SK-N-SH (cell line): ENCODE measurements at regions not wholly inside any gene's neighbourhood (a gene's known extent, or its start where the extent isn't known, plus 50 kb on each side); places are given as distances from the start of the nearest gene placed in this dataset.

Experiments
- CTCF ChIA-PET: fragments of 300-600, 350-600 bp; formaldehyde crosslinking; extraction: SDS; loops from one replicate; lab custom pipeline; 2021; lab: Yijun Ruan, JAX
- POLR2A ChIA-PET: fragments of 350-600 bp; sonication (Branson Sonifier 250); formaldehyde crosslinking; extraction: SDS; loops from one replicate; lab custom pipeline; 2020; ENCODE audit warnings: antibody characterized with exemption, inconsistent platforms; lab: Yijun Ruan, JAX
- DNase-seq: peaks from one replicate; pipeline ENCODE4 v3.0.0; 2012
- H2AFZ ChIP-seq: fragments of 200-600 bp; sonication (generic); 2 replicates; pipeline ENCODE4 v1.8.1; 2016; ENCODE audit warnings: antibody characterized with exemption, mild to moderate bottlenecking, low read depth
- H3F3A ChIP-seq: fragments of 200-600 bp; sonication (generic); replicated peaks from 2 replicates; pipeline ENCODE3; 2016; ENCODE audit warnings: antibody characterized with exemption, mild to moderate bottlenecking; ENCODE audit not compliant: insufficient read depth
- H3K27ac ChIP-seq, 2 experiments: fragments of 200-500 bp in 1 of 2; fragments of 200-600 bp in 1 of 2; sonication (Bioruptor generic) in 1 of 2; sonication (generic), shearing (Covaris generic) in 1 of 2; 2 replicates each; pipeline versions ENCODE4 v1.5.1 to v1.6.1; 2014 to 2016; ENCODE audit warnings: low read depth in 2 of 2, inconsistent platforms in 1 of 2, low read length in 1 of 2, mild to moderate bottlenecking in 1 of 2, mixed read lengths in 1 of 2
- H3K27me3 ChIP-seq: fragments of 200-600 bp; sonication (generic), shearing (Covaris generic); 2 replicates; pipeline ENCODE4 v1.6.1; 2016; ENCODE audit warnings: mixed run types; ENCODE audit not compliant: insufficient read depth
- H3K36me3 ChIP-seq, 2 experiments: fragments of 200-500 bp in 1 of 2; fragments of 200-600 bp in 1 of 2; sonication (Bioruptor generic) in 1 of 2; sonication (generic) in 1 of 2; replicated peaks in 1 of 2; 2 replicates each; pipeline versions ENCODE3 to v1.5.1; 2014 to 2016; ENCODE audit warnings: low read length in 1 of 2, mild to moderate bottlenecking in 1 of 2; ENCODE audit not compliant: insufficient read depth in 2 of 2, control insufficient read depth in 1 of 2
- H3K4me1 ChIP-seq, 2 experiments: fragments of 200-500 bp in 1 of 2; fragments of 200-600 bp in 1 of 2; sonication (Bioruptor generic) in 1 of 2; sonication (generic), shearing (Covaris generic) in 1 of 2; 2 replicates each; pipeline versions ENCODE4 v1.5.1 to v1.6.1; 2014 to 2016; ENCODE audit warnings: low read depth in 1 of 2, low read length in 1 of 2, mixed run types in 1 of 2; ENCODE audit not compliant: insufficient read depth in 2 of 2, control insufficient read depth in 1 of 2
- H3K4me2 ChIP-seq: fragments of 200-600 bp; sonication (generic), shearing (Covaris generic); 2 replicates; pipeline ENCODE4 v1.6.1; 2017; ENCODE audit warnings: mixed run types
- H3K4me3 ChIP-seq, 2 experiments: fragments of 200-500 bp in 1 of 2; fragments of 200-600 bp in 1 of 2; sonication (Bioruptor generic) in 1 of 2; sonication (generic), shearing (Covaris generic) in 1 of 2; 2 replicates each; pipeline versions ENCODE4 v1.5.1 to v1.8.1; 2014 to 2016; ENCODE audit warnings: low read depth in 2 of 2, inconsistent platforms in 1 of 2, low read length in 1 of 2, mild to moderate bottlenecking in 1 of 2, mixed read lengths in 1 of 2, moderate library complexity in 1 of 2
- H3K79me2 ChIP-seq: fragments of 200-600 bp; sonication (generic); 2 replicates; pipeline ENCODE4 v1.8.1; 2017; ENCODE audit warnings: mild to moderate bottlenecking; ENCODE audit not compliant: insufficient read depth
- H3K9ac ChIP-seq: fragments of 200-600 bp; sonication (generic); 2 replicates; pipeline ENCODE4 v1.6.1; 2017; ENCODE audit warnings: mixed run types
- H3K9me2 ChIP-seq: fragments of 200-600 bp; sonication (generic); 2 replicates; pipeline ENCODE4 v1.6.1; 2017; ENCODE audit warnings: mixed run types
- H3K9me3 ChIP-seq: fragments of 200-600 bp; sonication (generic); 2 replicates; pipeline ENCODE4 v1.6.1; 2017; ENCODE audit warnings: mixed run types, mild to moderate bottlenecking, moderate library complexity
- H4K20me1 ChIP-seq: fragments of 200-600 bp; sonication (generic); 2 replicates; pipeline ENCODE4 v1.6.1; 2017; ENCODE audit warnings: mild to moderate bottlenecking, mixed run types; ENCODE audit not compliant: insufficient read depth
- FOSL2 ChIP-seq: IDR thresholded peaks from 2 replicates; pipeline ENCODE4 v1.4.0; 2012; ENCODE audit warnings: low read depth, mild to moderate bottlenecking, moderate library complexity, borderline replicate concordance
- FOXJ3 ChIP-seq: sonication (generic); formaldehyde crosslinking; IDR thresholded peaks from 2 replicates; pipeline ENCODE4 v1.5.1; 2020; ENCODE audit warnings: mild to moderate bottlenecking, missing genetic modification reagents
- MAX ChIP-seq: IDR thresholded peaks from 2 replicates; pipeline ENCODE4 v1.4.0; 2012; ENCODE audit warnings: low read depth
- NFIC ChIP-seq: IDR thresholded peaks from 2 replicates; pipeline ENCODE4 v1.4.0; 2012; ENCODE audit warnings: borderline replicate concordance
- YY1 ChIP-seq: IDR thresholded peaks from 2 replicates; pipeline ENCODE4 v1.4.0; 2012; ENCODE audit warnings: low read depth, mild to moderate bottlenecking
- WGBS: methylation state at CpG from one replicate; pipeline ENCODE4 v1.1.6; 2017; ENCODE audit warnings: low lambda C conversion rate; 5-methylcytosine and 5-hydroxymethylcytosine counted together
- TF ChIP-seq, protein P1 (sequence below): IDR thresholded peaks from 2 replicates; pipeline ENCODE4 v1.4.0; 2012; ENCODE audit warnings: low read depth, borderline replicate concordance
- TF ChIP-seq, protein P2 (sequence below): fragments of 200-600 bp; sonication (generic); IDR thresholded peaks from 2 replicates; pipeline ENCODE4 v1.6.1; 2017; ENCODE audit warnings: antibody characterized with exemption, mild to moderate bottlenecking, moderate library complexity
- TF ChIP-seq, protein P3 (sequence below): IDR thresholded peaks from 2 replicates; pipeline ENCODE4 v1.6.1; 2012; ENCODE audit warnings: mild to moderate bottlenecking, low read depth, low read length, moderate library complexity

DNA sequence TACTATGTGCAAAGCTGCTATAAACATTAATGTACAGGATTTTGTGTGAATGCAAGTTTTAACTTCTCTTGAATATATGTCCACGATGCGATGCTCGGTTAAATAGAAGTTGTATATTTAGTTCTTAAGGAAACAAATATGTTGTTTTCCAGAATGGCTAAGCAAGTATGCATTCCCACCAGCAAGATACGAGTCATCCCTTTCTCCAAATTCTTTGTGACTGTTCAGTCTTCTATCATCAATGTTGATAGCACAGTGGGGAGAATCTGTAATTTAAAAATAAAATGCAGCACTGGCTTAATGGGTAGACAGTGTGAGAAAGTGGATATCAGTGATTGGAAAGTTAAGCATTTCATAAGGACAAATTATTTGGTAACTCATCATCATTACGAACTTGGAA, 1340.8 kb downstream of the PCDH9 start:
- H3K36me3 ChIP-seq, result no peaks in the 10 kb centered on the region
- TF ChIP-seq, protein P1, sequence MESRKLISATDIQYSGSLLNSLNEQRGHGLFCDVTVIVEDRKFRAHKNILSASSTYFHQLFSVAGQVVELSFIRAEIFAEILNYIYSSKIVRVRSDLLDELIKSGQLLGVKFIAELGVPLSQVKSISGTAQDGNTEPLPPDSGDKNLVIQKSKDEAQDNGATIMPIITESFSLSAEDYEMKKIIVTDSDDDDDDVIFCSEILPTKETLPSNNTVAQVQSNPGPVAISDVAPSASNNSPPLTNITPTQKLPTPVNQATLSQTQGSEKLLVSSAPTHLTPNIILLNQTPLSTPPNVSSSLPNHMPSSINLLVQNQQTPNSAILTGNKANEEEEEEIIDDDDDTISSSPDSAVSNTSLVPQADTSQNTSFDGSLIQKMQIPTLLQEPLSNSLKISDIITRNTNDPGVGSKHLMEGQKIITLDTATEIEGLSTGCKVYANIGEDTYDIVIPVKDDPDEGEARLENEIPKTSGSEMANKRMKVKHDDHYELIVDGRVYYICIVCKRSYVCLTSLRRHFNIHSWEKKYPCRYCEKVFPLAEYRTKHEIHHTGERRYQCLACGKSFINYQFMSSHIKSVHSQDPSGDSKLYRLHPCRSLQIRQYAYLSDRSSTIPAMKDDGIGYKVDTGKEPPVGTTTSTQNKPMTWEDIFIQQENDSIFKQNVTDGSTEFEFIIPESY, result no peak
- TF ChIP-seq FOSL2, result 0 out of 2 replicates have a peak, but pooled peaks have one; percentile 15
- 0 out of 4 replicates have a peak, but pooled peaks cover 0 to 6% of the 10 kb centered on the region in 2 experiments for H3K4me1 ChIP-seq
- 76% methylated on average over 5 of the region's 5 CpGs for WGBS
- no peak overlapping the region for H2AFZ ChIP-seq
- no peak overlapping the region for H3K4me2 ChIP-seq
- no peaks in the 10 kb centered on the region for H3K79me2 ChIP-seq
- H3K9ac ChIP-seq, result no peak overlapping the region
- DNase-seq, result no peak
- H3K27me3 ChIP-seq, result no peaks in the 10 kb centered on the region
- ChIA-PET CTCF (no interaction called here), POLR2A (no interaction called here)
- H3K9me3 ChIP-seq, result no peaks in the 10 kb centered on the region
- no peaks in the 10 kb centered on the region for H4K20me1 ChIP-seq
- no peaks in the 10 kb centered on the region for H3K9me2 ChIP-seq
- no peak overlapping the region for H3K4me3 ChIP-seq
- no peak overlapping the region for H3K27ac ChIP-seq
- no peaks in the 10 kb centered on the region for H3F3A ChIP-seq

DNA sequence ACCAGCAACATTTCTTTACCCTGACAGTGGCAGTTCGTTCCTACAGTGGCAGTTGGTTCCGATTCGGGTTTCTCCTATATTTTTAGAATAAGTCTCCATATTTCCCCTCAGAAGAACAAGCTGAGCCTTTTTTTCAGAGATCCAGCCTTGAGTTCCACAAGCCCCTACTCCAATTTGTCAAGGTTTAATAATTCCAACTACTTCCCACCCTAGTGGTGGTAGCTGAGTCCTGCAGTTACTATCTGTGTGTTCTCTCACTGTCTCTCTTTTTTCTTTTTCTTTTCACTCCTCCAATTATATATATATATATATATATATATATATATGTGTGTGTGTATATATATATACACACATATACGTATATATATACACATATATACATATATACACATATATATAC, 1347.3 kb downstream of the PCDH9 start:
- Histone ChIP-seq H3K9me3 (no peaks in the 10 kb centered on the region), H3K9me2 (no peaks in the 10 kb centered on the region), H3K9ac (no peak overlapping the region), H2AFZ (no peak overlapping the region), H3K4me1 (no peaks in the 10 kb centered on the region), H3K36me3 (no peaks in the 10 kb centered on the region), H3K27me3 (no peaks in the 10 kb centered on the region), H3K79me2 (no peaks in the 10 kb centered on the region), H3K4me2 (no peak overlapping the region), H3F3A (no peaks in the 10 kb centered on the region), H3K27ac (no peak overlapping the region), H3K4me3 (no peak overlapping the region), H4K20me1 (no peaks in the 10 kb centered on the region)
- TF ChIP-seq MAX, result no peak
- TF ChIP-seq, protein P2, sequence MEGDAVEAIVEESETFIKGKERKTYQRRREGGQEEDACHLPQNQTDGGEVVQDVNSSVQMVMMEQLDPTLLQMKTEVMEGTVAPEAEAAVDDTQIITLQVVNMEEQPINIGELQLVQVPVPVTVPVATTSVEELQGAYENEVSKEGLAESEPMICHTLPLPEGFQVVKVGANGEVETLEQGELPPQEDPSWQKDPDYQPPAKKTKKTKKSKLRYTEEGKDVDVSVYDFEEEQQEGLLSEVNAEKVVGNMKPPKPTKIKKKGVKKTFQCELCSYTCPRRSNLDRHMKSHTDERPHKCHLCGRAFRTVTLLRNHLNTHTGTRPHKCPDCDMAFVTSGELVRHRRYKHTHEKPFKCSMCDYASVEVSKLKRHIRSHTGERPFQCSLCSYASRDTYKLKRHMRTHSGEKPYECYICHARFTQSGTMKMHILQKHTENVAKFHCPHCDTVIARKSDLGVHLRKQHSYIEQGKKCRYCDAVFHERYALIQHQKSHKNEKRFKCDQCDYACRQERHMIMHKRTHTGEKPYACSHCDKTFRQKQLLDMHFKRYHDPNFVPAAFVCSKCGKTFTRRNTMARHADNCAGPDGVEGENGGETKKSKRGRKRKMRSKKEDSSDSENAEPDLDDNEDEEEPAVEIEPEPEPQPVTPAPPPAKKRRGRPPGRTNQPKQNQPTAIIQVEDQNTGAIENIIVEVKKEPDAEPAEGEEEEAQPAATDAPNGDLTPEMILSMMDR, result peak; percentile 18; the same call in 1 of the 2 replicates
- TF ChIP-seq FOXJ3, result no peak
- POLR2A ChIA-PET, result no interaction called here
- 80% methylated on average over 4 of the region's 4 CpGs for WGBS
- CTCF ChIA-PET, result interaction anchor here (0.6 to 1.2 kb wide), 3 partner anchors 10 to 24 kb away, joined by 3 to 4 read pairs (median 3); no protein-coding TSS in a partner anchor
- DNase-seq, result no peak

- no peak for DNase-seq
- no peak overlapping the region for H2AFZ ChIP-seq
- ChIA-PET CTCF (interaction anchor here (1.2 kb wide), 1 partner anchor 11 kb away, joined by 4 read pairs; no protein-coding TSS in a partner anchor), POLR2A (no interaction called here)
- H3K4me1 ChIP-seq, result no peaks in the 10 kb centered on the region
- no peak overlapping the region for H3K4me2 ChIP-seq
- H3K9me3 ChIP-seq, result no peaks in the 10 kb centered on the region
- H3K36me3 ChIP-seq, result no peaks in the 10 kb centered on the region
- H3K27ac ChIP-seq, result no peak overlapping the region
- H3K4me3 ChIP-seq, result no peak overlapping the region
- no peaks in the 10 kb centered on the region for H3K79me2 ChIP-seq
- no peaks in the 10 kb centered on the region for H3K27me3 ChIP-seq
- no peaks in the 10 kb centered on the region for H3F3A ChIP-seq
- 78% methylated on average over 3 of the region's 3 CpGs for WGBS
- H4K20me1 ChIP-seq, result no peaks in the 10 kb centered on the region
- no peaks in the 10 kb centered on the region for H3K9me2 ChIP-seq
- H3K9ac ChIP-seq, result no peak overlapping the region
- TF ChIP-seq, protein P2, result no peak
- TF ChIP-seq, protein P3, sequence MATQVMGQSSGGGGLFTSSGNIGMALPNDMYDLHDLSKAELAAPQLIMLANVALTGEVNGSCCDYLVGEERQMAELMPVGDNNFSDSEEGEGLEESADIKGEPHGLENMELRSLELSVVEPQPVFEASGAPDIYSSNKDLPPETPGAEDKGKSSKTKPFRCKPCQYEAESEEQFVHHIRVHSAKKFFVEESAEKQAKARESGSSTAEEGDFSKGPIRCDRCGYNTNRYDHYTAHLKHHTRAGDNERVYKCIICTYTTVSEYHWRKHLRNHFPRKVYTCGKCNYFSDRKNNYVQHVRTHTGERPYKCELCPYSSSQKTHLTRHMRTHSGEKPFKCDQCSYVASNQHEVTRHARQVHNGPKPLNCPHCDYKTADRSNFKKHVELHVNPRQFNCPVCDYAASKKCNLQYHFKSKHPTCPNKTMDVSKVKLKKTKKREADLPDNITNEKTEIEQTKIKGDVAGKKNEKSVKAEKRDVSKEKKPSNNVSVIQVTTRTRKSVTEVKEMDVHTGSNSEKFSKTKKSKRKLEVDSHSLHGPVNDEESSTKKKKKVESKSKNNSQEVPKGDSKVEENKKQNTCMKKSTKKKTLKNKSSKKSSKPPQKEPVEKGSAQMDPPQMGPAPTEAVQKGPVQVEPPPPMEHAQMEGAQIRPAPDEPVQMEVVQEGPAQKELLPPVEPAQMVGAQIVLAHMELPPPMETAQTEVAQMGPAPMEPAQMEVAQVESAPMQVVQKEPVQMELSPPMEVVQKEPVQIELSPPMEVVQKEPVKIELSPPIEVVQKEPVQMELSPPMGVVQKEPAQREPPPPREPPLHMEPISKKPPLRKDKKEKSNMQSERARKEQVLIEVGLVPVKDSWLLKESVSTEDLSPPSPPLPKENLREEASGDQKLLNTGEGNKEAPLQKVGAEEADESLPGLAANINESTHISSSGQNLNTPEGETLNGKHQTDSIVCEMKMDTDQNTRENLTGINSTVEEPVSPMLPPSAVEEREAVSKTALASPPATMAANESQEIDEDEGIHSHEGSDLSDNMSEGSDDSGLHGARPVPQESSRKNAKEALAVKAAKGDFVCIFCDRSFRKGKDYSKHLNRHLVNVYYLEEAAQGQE, result no peak
- TF ChIP-seq NFIC, result no peak
- no peak for TF ChIP-seq YY1
Observed at GRCh38 chr13:65881561-65882155, 1348.5 kb downstream of the PCDH9 start.
